CD14-positive monocyte (primary cell): ENCODE measurements at regions not wholly inside any gene's neighbourhood (a gene's known extent, or its start where the extent isn't known, plus 50 kb on each side); places are given as distances from the start of the nearest gene placed in this dataset.
A peak's percentile ranks its signal among the peaks of the same experiment; 100 is the strongest.

ENCODE experiments used
- DNase-seq, 3 donors: peaks; one replicate each; pipeline ENCODE4 v3.0.0-alpha.2; 2011 to 2022
- H2AFZ ChIP-seq: 2 replicates; pipeline ENCODE4 v1.6.0; 2012; ENCODE audit warnings: mild to moderate bottlenecking, low read depth, low read length, inconsistent platforms; ENCODE audit not compliant: insufficient read depth, poor library complexity, severe bottlenecking
- H3K27ac ChIP-seq, 2 donors: 1 replicate in 1 of 2; 2 replicates in 1 of 2; pipeline ENCODE4 v1.5.1; 2012 to 2013; ENCODE audit warnings: low read length in 2 of 2, control low read depth in 1 of 2, inconsistent platforms in 1 of 2, low read depth in 1 of 2, mild to moderate bottlenecking in 1 of 2
- H3K27me3 ChIP-seq, 2 donors: one replicate each; pipeline versions ENCODE4 v1.6.0 to v1.6.1; 2011 to 2013; ENCODE audit warnings: low read length in 2 of 2; ENCODE audit not compliant: control insufficient read depth in 2 of 2, insufficient read depth in 2 of 2
- H3K36me3 ChIP-seq, 2 donors: replicated peaks in 1 of 2; 1 replicate in 1 of 2; 2 replicates in 1 of 2; pipeline versions ENCODE4 v1.5.1 to v1.6.1; 2012 to 2013; ENCODE audit warnings: low read length in 2 of 2, control low read depth in 1 of 2, inconsistent platforms in 1 of 2, mild to moderate bottlenecking in 1 of 2; ENCODE audit not compliant: insufficient read depth in 2 of 2, control insufficient read depth in 1 of 2
- H3K4me1 ChIP-seq, 2 donors: 1 replicate in 1 of 2; 2 replicates in 1 of 2; pipeline versions ENCODE4 v1.5.1 to v1.6.1; 2012 to 2013; ENCODE audit warnings: low read length in 2 of 2, control low read depth in 1 of 2, inconsistent platforms in 1 of 2, mild to moderate bottlenecking in 1 of 2, moderate library complexity in 1 of 2; ENCODE audit not compliant: insufficient read depth in 2 of 2, control insufficient read depth in 1 of 2
- H3K4me2 ChIP-seq: replicated peaks from 2 replicates; pipeline ENCODE3; 2012; ENCODE audit warnings: low read length, moderate library complexity, mild to moderate bottlenecking; ENCODE audit not compliant: poor library complexity, severe bottlenecking; ENCODE audit errors: extremely low read depth
- H3K4me3 ChIP-seq, 3 experiments: fragments of 200-600 bp in 1 of 3; sonication (generic) in 1 of 3; replicated peaks in 1 of 3; 1 replicate in 2 of 3; 2 replicates in 1 of 3; pipeline ENCODE4 v1.5.1; 2011 to 2013; ENCODE audit warnings: low read length in 3 of 3, mild to moderate bottlenecking in 3 of 3, control low read depth in 2 of 3, low read depth in 2 of 3, inconsistent platforms in 1 of 3, moderate library complexity in 1 of 3
- H3K79me2 ChIP-seq: 2 replicates; pipeline ENCODE4 v1.6.0; 2012; ENCODE audit warnings: mild to moderate bottlenecking, control low read depth, inconsistent platforms, low read length, moderate library complexity; ENCODE audit not compliant: insufficient read depth
- H3K9ac ChIP-seq: 2 replicates; pipeline ENCODE4 v1.6.0; 2017; ENCODE audit warnings: low read length, mild to moderate bottlenecking; ENCODE audit not compliant: insufficient read depth, poor library complexity, severe bottlenecking
- H3K9me3 ChIP-seq, 2 donors: replicated peaks in 1 of 2; 1 replicate in 1 of 2; 2 replicates in 1 of 2; pipeline versions ENCODE4 v1.5.1 to v1.6.1; 2012 to 2013; ENCODE audit warnings: low read length in 2 of 2, control low read depth in 1 of 2; ENCODE audit not compliant: control insufficient read depth in 1 of 2, insufficient read depth in 1 of 2
- H4K20me1 ChIP-seq: 2 replicates; pipeline ENCODE4 v1.6.0; 2012; ENCODE audit warnings: mild to moderate bottlenecking, low read length, control low read depth, moderate library complexity; ENCODE audit not compliant: insufficient read depth
- H3K27ac Mint-ChIP-seq, 7 donors: one replicate each; pipeline ENCODE4 v1.8.0; 2020; ENCODE audit warnings: mild to moderate bottlenecking in 7 of 7, mixed read lengths in 7 of 7, moderate library complexity in 6 of 7, inconsistent platforms in 2 of 7
- H3K27me3 Mint-ChIP-seq, 3 donors: one replicate each; pipeline ENCODE4 v1.8.0; 2021 to 2022; ENCODE audit warnings: low read depth in 3 of 3, mild to moderate bottlenecking in 3 of 3, mixed read lengths in 3 of 3, moderate library complexity in 3 of 3, inconsistent platforms in 1 of 3
- H3K36me3 Mint-ChIP-seq, 2 donors: one replicate each; pipeline ENCODE4 v1.8.0; 2020; ENCODE audit warnings: mixed read lengths in 2 of 2, inconsistent platforms in 1 of 2, mild to moderate bottlenecking in 1 of 2
- H3K4me1 Mint-ChIP-seq: one replicate; pipeline ENCODE4 v1.8.0; 2020; ENCODE audit warnings: mild to moderate bottlenecking, mixed read lengths
- H3K4me3 Mint-ChIP-seq, 2 donors: one replicate each; pipeline ENCODE4 v1.8.0; 2020; ENCODE audit warnings: mild to moderate bottlenecking in 2 of 2, mixed read lengths in 2 of 2, moderate library complexity in 1 of 2
- H3K9me3 Mint-ChIP-seq, 7 donors: one replicate each; pipeline ENCODE4 v1.8.0; 2020 to 2022; ENCODE audit warnings: mixed read lengths in 7 of 7, mild to moderate bottlenecking in 6 of 7, moderate library complexity in 6 of 7, inconsistent platforms in 2 of 7
- WGBS: methylation state at CpG from one replicate; pipeline ENCODE4 v1.1.5; 2013; ENCODE audit warnings: missing lambda C conversion rate; ENCODE audit not compliant: insufficient coverage; 5-methylcytosine and 5-hydroxymethylcytosine counted together
- intact Hi-C, 2 donors: fragments of 100-400 bp; cut with micrococcal nuclease; formaldehyde crosslinking; loops; one replicate each; pipeline versions ENCODE4 v1.15.0 to v1.15.1; 2023
- TF ChIP-seq, protein P1 (sequence below): fragments of 200-600 bp; IDR thresholded peaks from one replicate; pipeline ENCODE4 v1.8.0; 2022; ENCODE audit warnings: antibody characterized with exemption, mild to moderate bottlenecking

DNA sequence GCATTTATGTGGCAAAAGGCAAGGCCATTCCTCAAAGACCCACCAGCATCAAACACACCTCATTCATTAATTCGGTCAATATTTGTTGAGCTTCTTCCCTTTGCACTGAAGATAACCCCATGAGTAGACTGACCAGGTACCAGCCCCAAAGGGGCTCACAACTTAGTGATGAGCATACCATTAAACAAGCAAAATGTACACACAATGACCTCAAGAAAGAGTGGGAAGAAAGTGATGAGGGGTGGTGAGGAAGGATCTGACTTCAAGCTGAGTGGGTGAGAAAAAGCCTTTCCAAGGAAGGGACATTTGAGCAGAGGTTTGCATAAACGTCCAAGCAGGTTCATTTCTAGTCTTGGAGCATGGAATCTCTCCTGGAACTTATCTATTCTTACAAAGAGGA is 562.5 kb downstream of the TOX3 start:
- Histone ChIP-seq H3K4me1 (no peaks in the 10 kb centered on the region), H2AFZ (no peak overlapping the region), H3K4me2 (no peak overlapping the region), H3K4me3 (no peak overlapping the region), H3K79me2 (no peaks in the 10 kb centered on the region), H3K27me3 (no peaks in the 10 kb centered on the region), H3K36me3 (no peaks in the 10 kb centered on the region), H3K9me3 (no peaks in the 10 kb centered on the region), H3K9ac (no peak overlapping the region), H4K20me1 (no peaks in the 10 kb centered on the region), H3K27ac (no peak overlapping the region)
- Mint-ChIP-seq H3K27me3 (peaks cover 0 to 1% (median 0%) of the 10 kb centered on the region in 3 donors), H3K4me1 (no peaks in the 10 kb centered on the region), H3K9me3 (no peaks in the 10 kb centered on the region), H3K36me3 (no peaks in the 10 kb centered on the region), H3K4me3 (no peak overlapping the region), H3K27ac (no peak overlapping the region)
- TF ChIP-seq, protein P1, sequence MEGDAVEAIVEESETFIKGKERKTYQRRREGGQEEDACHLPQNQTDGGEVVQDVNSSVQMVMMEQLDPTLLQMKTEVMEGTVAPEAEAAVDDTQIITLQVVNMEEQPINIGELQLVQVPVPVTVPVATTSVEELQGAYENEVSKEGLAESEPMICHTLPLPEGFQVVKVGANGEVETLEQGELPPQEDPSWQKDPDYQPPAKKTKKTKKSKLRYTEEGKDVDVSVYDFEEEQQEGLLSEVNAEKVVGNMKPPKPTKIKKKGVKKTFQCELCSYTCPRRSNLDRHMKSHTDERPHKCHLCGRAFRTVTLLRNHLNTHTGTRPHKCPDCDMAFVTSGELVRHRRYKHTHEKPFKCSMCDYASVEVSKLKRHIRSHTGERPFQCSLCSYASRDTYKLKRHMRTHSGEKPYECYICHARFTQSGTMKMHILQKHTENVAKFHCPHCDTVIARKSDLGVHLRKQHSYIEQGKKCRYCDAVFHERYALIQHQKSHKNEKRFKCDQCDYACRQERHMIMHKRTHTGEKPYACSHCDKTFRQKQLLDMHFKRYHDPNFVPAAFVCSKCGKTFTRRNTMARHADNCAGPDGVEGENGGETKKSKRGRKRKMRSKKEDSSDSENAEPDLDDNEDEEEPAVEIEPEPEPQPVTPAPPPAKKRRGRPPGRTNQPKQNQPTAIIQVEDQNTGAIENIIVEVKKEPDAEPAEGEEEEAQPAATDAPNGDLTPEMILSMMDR = no peak
- WGBS = 100% methylated on average over 1 of the region's 2 CpGs
- no peak for DNase-seq
- intact Hi-C loops = no loop called here

DNA sequence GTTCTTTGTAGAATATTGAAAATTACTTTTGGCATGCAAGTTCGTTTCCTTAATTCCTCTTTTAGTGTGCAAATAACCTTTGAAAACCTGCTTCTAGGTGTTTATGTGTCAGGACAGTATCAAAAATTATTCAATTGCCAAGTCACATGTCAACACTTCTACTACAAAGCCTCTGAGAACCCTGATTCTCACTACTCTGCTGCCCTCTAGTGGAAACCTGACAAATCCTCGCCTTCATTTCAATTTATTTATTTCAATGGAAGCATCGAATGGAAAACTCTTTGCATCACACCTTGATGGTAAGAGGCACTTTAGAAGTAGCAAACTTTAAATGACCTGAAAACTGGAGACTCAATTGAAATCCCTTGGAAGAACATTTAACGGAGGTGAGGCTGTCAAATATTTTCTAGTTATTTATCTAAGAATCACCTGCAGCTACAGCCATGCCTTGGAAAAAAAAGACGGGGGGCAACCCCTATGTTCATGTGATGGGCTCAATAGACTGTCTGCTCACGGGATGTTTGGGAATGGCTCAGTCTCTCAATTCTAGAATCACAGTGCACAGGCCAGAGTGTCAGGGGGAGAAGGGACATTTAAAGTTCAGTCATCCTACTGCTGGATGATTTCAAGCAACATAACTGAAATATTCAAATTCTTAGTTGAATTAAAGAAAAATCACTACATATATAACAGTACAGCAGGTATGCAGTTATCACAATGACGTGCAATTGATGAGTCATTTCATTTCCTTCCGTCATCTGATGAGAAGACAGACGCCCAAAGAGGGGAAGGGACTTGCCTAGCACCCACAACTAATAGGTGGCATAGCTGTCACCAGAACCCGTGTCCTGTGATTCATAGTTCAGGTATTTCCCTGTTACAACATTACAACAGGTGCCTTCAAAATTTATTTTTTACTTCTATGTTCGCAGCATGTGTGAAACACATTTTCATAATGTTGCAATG is 563.9 kb downstream of the TOX3 start:
- no peak overlapping the region for H3K4me2 ChIP-seq
- no peaks in the 10 kb centered on the region for H3K36me3 ChIP-seq
- Mint-ChIP-seq H3K36me3 (no peaks in the 10 kb centered on the region), H3K9me3 (no peaks in the 10 kb centered on the region), H3K27me3 (peaks cover 0 to 1% (median 0%) of the 10 kb centered on the region in 3 donors), H3K27ac (no peak overlapping the region), H3K4me1 (no peaks in the 10 kb centered on the region), H3K4me3 (no peak overlapping the region)
- no peaks in the 10 kb centered on the region for H3K79me2 ChIP-seq
- H2AFZ ChIP-seq = no peak overlapping the region
- intact Hi-C loops = no loop called here
- H3K27ac ChIP-seq = no peak overlapping the region
- no peak overlapping the region for H3K4me3 ChIP-seq
- no peaks in the 10 kb centered on the region for H3K9me3 ChIP-seq
- 29% methylated on average over 5 of the region's 11 CpGs for WGBS
- H3K9ac ChIP-seq = no peak overlapping the region
- peak in 2 of 3 donors; percentile 2 to 4 for DNase-seq
- TF ChIP-seq, protein P1 = peak; percentile 79
- H3K27me3 ChIP-seq = no peaks in the 10 kb centered on the region
- no peaks in the 10 kb centered on the region for H3K4me1 ChIP-seq
- H4K20me1 ChIP-seq = no peaks in the 10 kb centered on the region
